K562 (cell line): ENCODE measurements at regions not wholly inside any gene's neighbourhood (a gene's known extent, or its start where the extent isn't known, plus 50 kb on each side); places are given as distances from the start of the nearest gene placed in this dataset.

ENCODE experiments used
- ATAC-seq: fragments of 200-7000 bp; cut with Tn5 transposase; 3 replicates; pipeline ENCODE4 v1.9.1; 2020; ENCODE audit warnings: moderate library complexity
- BruUV-seq: library from RNA; stranded (reverse); fragments of 400-500 nt; replicated peaks from 2 replicates; lab custom pipeline; 2021; lab: Mats Ljungman, UMichigan
- CTCF ChIA-PET: fragments of 300-600 bp; formaldehyde crosslinking; extraction: SDS; loops from one replicate; lab custom pipeline; 2021; ENCODE audit warnings: low intra/inter-chr PET ratio; lab: Yijun Ruan, JAX
- POLR2A ChIA-PET: fragments of 300-600, 350-650 bp; sonication (Branson Sonifier 250); formaldehyde crosslinking; extraction: SDS; loops from one replicate; lab custom pipeline; 2021; ENCODE audit warnings: antibody characterized with exemption, inconsistent platforms; lab: Yijun Ruan, JAX
- DNase-seq, 4 experiments: peaks; one replicate each; pipeline versions ENCODE4 v3.0.0 to v3.0.0-alpha.2; 2011 to 2018; ENCODE audit warnings: low spot score in 3 of 4, mixed read lengths in 3 of 4; ENCODE audit errors: extremely low read depth in 1 of 4
- FAIRE-seq: peaks from 2 replicates; lab custom pipeline; 2011; peaks lifted over from hg19 to GRCh38; lab: Jason Lieb, UNC
- H2AFZ ChIP-seq: 2 replicates; pipeline ENCODE4 v1.6.0; 2011; ENCODE audit warnings: low read depth, low read length, control low read depth, inconsistent platforms
- H3K27ac ChIP-seq: fragments of 200-600 bp; 3 replicates; pipeline ENCODE4 v1.8.0; 2011; ENCODE audit warnings: low read depth, mild to moderate bottlenecking, control low read depth, inconsistent platforms, low read length, moderate library complexity, mixed read lengths; ENCODE audit errors: extremely low read depth
- H3K27me3 ChIP-seq, 2 experiments: fragments of 300-600 bp in 1 of 2; 2 replicates in 1 of 2; 3 replicates in 1 of 2; pipeline versions ENCODE4 v1.6.0 to v1.8.0; 2011; ENCODE audit warnings: inconsistent platforms in 2 of 2, low read length in 2 of 2, mild to moderate bottlenecking in 1 of 2, mixed read lengths in 1 of 2, moderate library complexity in 1 of 2; ENCODE audit not compliant: control insufficient read depth in 2 of 2, insufficient read depth in 2 of 2
- H3K36me3 ChIP-seq: fragments of 300-600 bp; 3 replicates; pipeline ENCODE4 v1.8.0; 2011; ENCODE audit warnings: mild to moderate bottlenecking, low read length, inconsistent platforms; ENCODE audit not compliant: control insufficient read depth, insufficient read depth
- H3K4me1 ChIP-seq, 2 experiments: fragments of 200-600 bp in 1 of 2; replicated peaks in 1 of 2; 2 replicates in 1 of 2; 3 replicates in 1 of 2; pipeline versions ENCODE4 v1.5.1 to v1.8.0; 2011; ENCODE audit warnings: inconsistent platforms in 2 of 2, low read length in 2 of 2, mild to moderate bottlenecking in 1 of 2, mixed read lengths in 1 of 2, moderate library complexity in 1 of 2; ENCODE audit not compliant: control insufficient read depth in 2 of 2, insufficient read depth in 2 of 2
- H3K4me2 ChIP-seq: 2 replicates; pipeline ENCODE4 v1.6.1; 2011; ENCODE audit warnings: low read length, control low read depth, inconsistent platforms, mixed read lengths; ENCODE audit not compliant: insufficient read depth
- H3K4me3 ChIP-seq: fragments of 200-600 bp; sonication (generic), shearing (Covaris generic); 2 replicates; pipeline ENCODE4 v1.5.1; 2016; ENCODE audit warnings: control low read depth, inconsistent platforms
- H3K79me2 ChIP-seq: fragments of 200-600 bp; 3 replicates; pipeline ENCODE4 v1.8.0; 2011; ENCODE audit warnings: low read length, inconsistent platforms; ENCODE audit not compliant: control insufficient read depth, insufficient read depth
- H3K9ac ChIP-seq, 2 experiments: 2 replicates each; pipeline versions ENCODE4 v1.6.0 to v1.6.1; 2011; ENCODE audit warnings: low read depth in 2 of 2, low read length in 2 of 2, control low read depth in 1 of 2, inconsistent platforms in 1 of 2, mild to moderate bottlenecking in 1 of 2, mixed read lengths in 1 of 2; ENCODE audit not compliant: insufficient read depth in 1 of 2
- H3K9me1 ChIP-seq: one replicate; pipeline ENCODE4 v1.6.0; 2011; ENCODE audit warnings: inconsistent platforms, mild to moderate bottlenecking, low read length, moderate library complexity; ENCODE audit not compliant: control insufficient read depth, insufficient read depth
- H3K9me3 ChIP-seq: replicated peaks from 2 replicates; pipeline ENCODE4 v1.5.1; 2011; ENCODE audit warnings: low read depth, low read length, inconsistent platforms; ENCODE audit not compliant: control insufficient read depth, insufficient read depth
- H4K20me1 ChIP-seq: replicated peaks from 2 replicates; pipeline ENCODE4 v1.6.1; 2011; ENCODE audit warnings: low read length, inconsistent platforms, mixed read lengths; ENCODE audit not compliant: control insufficient read depth, insufficient read depth
- ATF2 ChIP-seq: sonication (generic); formaldehyde crosslinking; IDR thresholded peaks from 2 replicates; pipeline ENCODE4 v1.8.1; 2022; ENCODE audit warnings: missing genetic modification reagents
- BRF2 ChIP-seq: IDR thresholded peaks from 3 replicates; pipeline ENCODE4 v1.6.1; 2011; ENCODE audit warnings: borderline replicate concordance, mild to moderate bottlenecking; ENCODE audit not compliant: insufficient read length, insufficient read depth
- CAMTA2 ChIP-seq: fragments of 250-450 bp; sonication (Bioruptor Pico); conservative IDR thresholded peaks from 2 replicates; pipeline ENCODE4 v1.5.1; 2022
- EGR1 ChIP-seq: fragments of 450-650 bp; conservative IDR thresholded peaks from 2 replicates; pipeline ENCODE4 v1.6.1; 2017; ENCODE audit warnings: mild to moderate bottlenecking
- MAX ChIP-seq: sonication (generic); formaldehyde crosslinking; IDR thresholded peaks from 2 replicates; pipeline ENCODE4 v1.9.0; 2022; ENCODE audit warnings: mild to moderate bottlenecking, missing genetic modification reagents
- MXD1 ChIP-seq: fragments of 250-450 bp; sonication (Bioruptor Pico); IDR thresholded peaks from 2 replicates; pipeline ENCODE4 v1.8.0; 2021; ENCODE audit warnings: borderline replicate concordance, mild to moderate bottlenecking, moderate library complexity; ENCODE audit not compliant: poor library complexity, severe bottlenecking
- NONO ChIP-seq, 2 experiments: fragments of 200-400 bp in 1 of 2; fragments of 450-650 bp in 1 of 2; formaldehyde crosslinking in 1 of 2; IDR thresholded peaks; 2 replicates each; pipeline ENCODE4 v1.6.1; 2017; ENCODE audit warnings: low read depth in 2 of 2, mild to moderate bottlenecking in 2 of 2, moderate library complexity in 2 of 2, low read length in 1 of 2
- PHF8 ChIP-seq: fragments of 200-600 bp; sonication (generic); IDR thresholded peaks from 2 replicates; pipeline ENCODE4 v1.6.1; 2012; ENCODE audit warnings: mixed run types, mild to moderate bottlenecking, inconsistent platforms, low read length, moderate library complexity, borderline replicate concordance
- RBM39 ChIP-seq: fragments of 200-400 bp; formaldehyde crosslinking; optimal IDR thresholded peaks from 2 replicates; pipeline ENCODE3; 2018; ENCODE audit warnings: low read depth, low read length
- REST ChIP-seq, 2 experiments: fragments of 450-650 bp; formaldehyde crosslinking in 1 of 2; IDR thresholded peaks; 2 replicates each; pipeline versions ENCODE4 v1.4.0 to v1.6.1; 2014 to 2020; ENCODE audit warnings: mild to moderate bottlenecking in 2 of 2, borderline replicate concordance in 1 of 2, low read depth in 1 of 2
- XRCC4 ChIP-seq: IDR thresholded peaks from one replicate; pipeline ENCODE4 v1.6.1; 2011; ENCODE audit not compliant: insufficient read depth, insufficient read length; ENCODE audit errors: extremely low read depth
- WGBS: fragments of 100-300 bp; shearing (Covaris generic); methylation state at CpG from one replicate; pipeline ENCODE4 v1.1.6; 2016; ENCODE audit warnings: low coverage, mixed read lengths; ENCODE audit not compliant: insufficient coverage; ENCODE audit errors: missing lambda C conversion rate; 5-methylcytosine and 5-hydroxymethylcytosine counted together
- in situ Hi-C: fragments of 300-500 bp; cut with MboI; formaldehyde crosslinking; loops from 4 replicates; pipeline ENCODE4 v1.15.0; 2018; ENCODE audit warnings: inconsistent platforms, mixed read lengths
- intact Hi-C: fragments of 100-400 bp; cut with micrococcal nuclease; formaldehyde crosslinking; loops from 2 replicates; pipeline ENCODE4 v1.14.2; 2022

GRCh38 chr7:121748546-121748945 lies 124.4 kb upstream of the PTPRZ1 start:
- Histone ChIP-seq H3K36me3 (no peaks in the 10 kb centered on the region), H3K9me1 (no peaks in the 10 kb centered on the region), H2AFZ (no peak overlapping the region), H3K4me1 (no peaks in the 10 kb centered on the region), H3K4me2 (no peak overlapping the region), H3K27ac (no peak overlapping the region), H3K4me3 (no peak overlapping the region), H3K9ac (no peak overlapping the region), H3K9me3 (no peaks in the 10 kb centered on the region), H3K79me2 (no peaks in the 10 kb centered on the region), H4K20me1 (no peaks in the 10 kb centered on the region), H3K27me3 (no peaks in the 10 kb centered on the region)
- ChIA-PET POLR2A (no interaction called here), CTCF (no interaction called here)
- ATAC-seq (no peak), FAIRE-seq (no peak), DNase-seq (no peak)
- in situ Hi-C loops = no loop called here
- WGBS = 3% methylated on average over 1 of the region's 1 CpG
- intact Hi-C loops = no loop called here
- BruUV-seq = no TSS peak
- TF ChIP-seq MXD1 (CRISPR knock-in tag) (no peak), NONO (IDR thresholded peaks at IDR 0.05; ENCODE audit: low read depth in 2 of 2, low read length in 1 of 2) (no peak), RBM39 (no peak), CAMTA2 (CRISPR knock-in tag) (no peak), XRCC4 (no peak), BRF2 (no peak), EGR1 (no peak), PHF8 (no peak), ATF2 (CRISPR knock-in tag) (no peak), MAX (CRISPR knock-in tag) (no peak), REST (IDR thresholded peaks at IDR 0.05; ENCODE audit: borderline replicate concordance) (no peak), REST (CRISPR knock-in tag; IDR thresholded peaks at IDR 0.05; ENCODE audit: low read depth) (no peak)
